ENCODE measurements at regions not wholly inside any gene's neighbourhood (a gene's known extent, or its start where the extent isn't known, plus 50 kb on each side); places are given as distances from the start of the nearest gene placed in this dataset.

DNA sequence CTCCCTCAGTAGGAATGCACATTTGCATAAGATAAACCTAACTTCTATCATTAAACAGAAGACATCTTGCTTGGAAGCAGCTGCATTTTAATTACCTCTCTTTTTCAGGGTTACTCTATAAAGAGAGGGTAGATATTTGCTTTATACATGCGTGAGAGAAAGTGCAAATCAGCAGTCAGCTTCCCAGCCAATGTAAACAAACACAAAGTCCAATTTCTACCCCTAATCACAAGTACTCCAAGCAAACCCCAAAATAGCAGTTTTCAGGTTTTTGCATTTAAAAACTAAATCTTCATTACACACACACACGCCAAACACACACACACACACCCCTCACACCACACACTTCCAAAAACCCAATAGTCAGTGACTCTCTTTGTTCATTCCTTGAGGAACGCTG is 303.9 kb upstream of the ALCAM start:
- peak in 2 of 4 donors; percentile 13 to 18 for DNase-seq
- intact Hi-C loops (cut with DNase I) = no loop called here
- H3K27me3 ChIP-seq = no peaks in the 10 kb centered on the region
- peaks cover 8% of the 10 kb centered on the region for H3K4me1 ChIP-seq
- TF ChIP-seq, protein P1, sequence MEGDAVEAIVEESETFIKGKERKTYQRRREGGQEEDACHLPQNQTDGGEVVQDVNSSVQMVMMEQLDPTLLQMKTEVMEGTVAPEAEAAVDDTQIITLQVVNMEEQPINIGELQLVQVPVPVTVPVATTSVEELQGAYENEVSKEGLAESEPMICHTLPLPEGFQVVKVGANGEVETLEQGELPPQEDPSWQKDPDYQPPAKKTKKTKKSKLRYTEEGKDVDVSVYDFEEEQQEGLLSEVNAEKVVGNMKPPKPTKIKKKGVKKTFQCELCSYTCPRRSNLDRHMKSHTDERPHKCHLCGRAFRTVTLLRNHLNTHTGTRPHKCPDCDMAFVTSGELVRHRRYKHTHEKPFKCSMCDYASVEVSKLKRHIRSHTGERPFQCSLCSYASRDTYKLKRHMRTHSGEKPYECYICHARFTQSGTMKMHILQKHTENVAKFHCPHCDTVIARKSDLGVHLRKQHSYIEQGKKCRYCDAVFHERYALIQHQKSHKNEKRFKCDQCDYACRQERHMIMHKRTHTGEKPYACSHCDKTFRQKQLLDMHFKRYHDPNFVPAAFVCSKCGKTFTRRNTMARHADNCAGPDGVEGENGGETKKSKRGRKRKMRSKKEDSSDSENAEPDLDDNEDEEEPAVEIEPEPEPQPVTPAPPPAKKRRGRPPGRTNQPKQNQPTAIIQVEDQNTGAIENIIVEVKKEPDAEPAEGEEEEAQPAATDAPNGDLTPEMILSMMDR (IDR thresholded peaks at IDR 0.05) = no peak
- TF ChIP-seq POLR2A (IDR thresholded peaks at IDR 0.05) = no peak
- H3K27ac ChIP-seq = no peak overlapping the region
- H3K9me3 ChIP-seq = no peaks in the 10 kb centered on the region
- 19% methylated on average over 3 of the region's 3 CpGs for WGBS, 2 donors
- no peaks in the 10 kb centered on the region for H3K36me3 ChIP-seq (replicated peaks in 1 of 2; ENCODE audit: insufficient read depth in 1 of 2, low read depth in 2 of 2)
- ATAC-seq = peak; percentile 68
- H3K4me3 ChIP-seq = no peak overlapping the region

DNA sequence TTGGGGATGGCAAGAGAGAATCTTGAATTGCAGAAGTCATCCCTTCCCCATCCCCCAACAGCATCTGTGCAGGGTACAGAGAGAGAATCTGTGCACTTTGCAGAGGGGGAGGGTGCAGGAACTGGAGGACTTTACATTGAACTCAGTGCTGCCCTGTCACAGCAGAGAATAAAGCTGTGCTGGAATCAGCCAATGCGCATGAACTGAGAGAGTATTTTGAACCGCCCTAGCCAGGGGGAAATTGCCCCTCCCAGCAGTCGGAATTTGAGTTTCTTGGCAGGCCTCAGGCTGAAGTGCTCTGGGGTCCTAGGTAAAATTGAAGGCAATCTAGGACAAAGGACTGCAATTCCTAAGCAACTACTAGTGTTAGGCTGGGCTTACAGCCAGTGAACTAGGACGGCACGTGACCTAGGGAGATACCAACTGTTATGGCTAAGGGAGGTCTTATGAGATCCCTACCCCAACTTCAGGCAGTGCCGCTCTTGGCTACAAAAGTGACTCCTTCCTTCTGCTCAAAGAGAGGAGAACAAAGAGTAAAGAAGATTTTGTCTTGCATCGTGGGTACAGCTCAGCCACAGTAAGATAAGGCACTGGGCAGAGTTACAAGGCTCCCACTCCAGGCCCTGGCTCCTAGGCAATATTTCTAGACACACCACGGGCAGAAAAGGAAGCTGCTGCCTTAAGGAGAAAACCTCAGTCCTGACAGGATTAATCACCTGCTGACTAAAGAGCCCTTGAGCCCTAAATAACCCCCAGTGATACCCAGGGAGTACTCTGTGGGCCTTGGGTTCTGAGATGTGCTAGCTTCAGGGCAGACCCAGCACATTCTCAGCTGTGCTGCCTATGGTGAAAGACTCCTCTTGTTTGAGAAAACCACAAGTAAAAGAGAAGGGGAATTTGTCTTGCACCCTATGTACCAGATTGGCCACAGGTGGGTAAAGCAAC is 300.5 kb upstream of the ALCAM start:
- intact Hi-C loops (cut with DNase I) = no loop called here
- Histone ChIP-seq H3K9me3 (no peaks in the 10 kb centered on the region), H3K4me3 (no peak overlapping the region), H3K27me3 (no peaks in the 10 kb centered on the region), H3K27ac (no peak overlapping the region), H3K36me3 (replicated peaks in 1 of 2; ENCODE audit: insufficient read depth in 1 of 2, low read depth in 2 of 2) (no peaks in the 10 kb centered on the region), H3K4me1 (peaks cover 8% of the 10 kb centered on the region)
- 51 to 63% methylated on average over 5 to 8 of the region's 8 CpGs for WGBS, 2 donors
- TF ChIP-seq, protein P1 (IDR thresholded peaks at IDR 0.05) = no peak
- no peak for TF ChIP-seq POLR2A (IDR thresholded peaks at IDR 0.05)
- ATAC-seq = peak; percentile 64
- DNase-seq = no peak

DNA sequence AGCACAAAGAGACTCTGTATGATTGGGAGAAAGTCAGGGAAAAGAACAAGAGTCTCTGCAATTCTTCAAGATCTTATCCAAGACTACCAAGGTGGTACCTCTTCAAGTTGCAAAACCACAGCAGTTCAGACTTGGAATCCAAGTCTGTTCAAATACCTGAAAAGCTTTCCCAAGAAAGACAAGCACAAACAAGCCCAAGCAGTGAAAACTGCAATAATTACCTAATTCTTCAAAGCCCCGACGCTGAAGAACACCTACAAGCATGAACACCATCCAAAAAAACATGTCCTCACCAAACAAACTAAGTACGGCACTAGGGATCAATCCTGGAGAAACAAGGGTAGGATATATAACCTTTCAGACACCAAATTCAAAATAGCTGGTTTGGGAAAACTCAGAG is 299.3 kb upstream of the ALCAM start:
- Histone ChIP-seq H3K9me3 (no peaks in the 10 kb centered on the region), H3K4me3 (no peak overlapping the region), H3K4me1 (peaks cover 3% of the 10 kb centered on the region), H3K27ac (no peak overlapping the region), H3K27me3 (no peaks in the 10 kb centered on the region), H3K36me3 (replicated peaks in 1 of 2; ENCODE audit: insufficient read depth in 1 of 2, low read depth in 2 of 2) (no peaks in the 10 kb centered on the region)
- WGBS, 2 donors = 69 to 100% methylated on average over 3 of the region's 3 CpGs
- DNase-seq (no peak), ATAC-seq (no peak)
- intact Hi-C loops (cut with DNase I) = no loop called here
- TF ChIP-seq POLR2A (IDR thresholded peaks at IDR 0.05) = no peak
- TF ChIP-seq, protein P1 (IDR thresholded peaks at IDR 0.05) = no peak

DNA sequence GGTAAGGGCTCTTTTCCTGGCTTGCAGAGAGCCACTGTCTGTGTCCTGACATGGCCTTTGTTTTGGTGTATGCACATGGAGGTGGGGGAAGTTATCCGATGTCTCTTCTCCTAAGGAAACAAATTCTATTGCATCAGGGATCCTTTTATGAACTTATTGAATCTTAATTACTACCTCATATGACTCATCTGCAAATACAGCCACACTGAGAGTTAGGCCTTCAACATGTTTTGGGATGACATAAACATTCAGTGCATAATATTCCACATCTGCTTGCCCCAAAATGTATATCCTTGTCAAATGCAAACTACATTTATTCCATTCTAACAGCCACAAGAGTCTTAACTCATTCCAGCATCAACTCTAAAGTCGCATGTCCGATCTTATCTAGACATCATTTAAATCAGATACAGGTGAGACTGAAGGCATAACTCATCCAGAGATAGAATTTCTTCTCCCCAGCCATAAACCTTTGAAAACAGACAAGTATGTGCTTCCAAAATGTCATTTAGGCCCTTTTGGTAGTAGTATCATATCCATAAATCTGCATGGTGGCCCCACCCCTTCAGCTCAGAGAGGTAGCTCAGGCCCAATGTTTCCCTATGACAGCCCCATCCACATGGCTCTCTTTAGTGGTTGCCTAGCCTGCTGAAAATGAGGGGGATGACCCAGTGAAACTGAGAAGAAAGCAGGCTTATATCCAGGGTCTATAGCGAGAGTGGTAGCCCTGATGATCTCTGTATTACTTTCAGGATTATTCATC is 289.5 kb upstream of the ALCAM start:
- TF ChIP-seq, protein P1 (IDR thresholded peaks at IDR 0.05) = no peak
- no peak for TF ChIP-seq POLR2A (IDR thresholded peaks at IDR 0.05)
- WGBS, 2 donors = 83 to 93% methylated on average over 4 of the region's 4 CpGs
- intact Hi-C loops (cut with DNase I) = no loop called here
- Histone ChIP-seq H3K36me3 (replicated peaks in 1 of 2; ENCODE audit: insufficient read depth in 1 of 2, low read depth in 2 of 2) (no peaks in the 10 kb centered on the region), H3K9me3 (no peaks in the 10 kb centered on the region), H3K4me3 (no peak overlapping the region), H3K27me3 (no peaks in the 10 kb centered on the region), H3K27ac (no peak overlapping the region), H3K4me1 (no peaks in the 10 kb centered on the region)
- DNase-seq (no peak), ATAC-seq (no peak)

Data from body of pancreas (tissue), 4 donors.